ENCODE measurements at regions not wholly inside any gene's neighbourhood (a gene's known extent, or its start where the extent isn't known, plus 50 kb on each side); places are given as distances from the start of the nearest gene placed in this dataset.
A peak's percentile ranks its signal among the peaks of the same experiment; 100 is the strongest.
"Not testable (repeated sequence)": the region's sequence is repeated elsewhere in the genome, so short reads cannot be mapped to it uniquely, and the experiment has no call there.

- DNase-seq (ENCODE audit: low read depth), result not testable (repeated sequence)
Measured at GRCh38 chr3:15993660-15994059, 180.8 kb upstream of the GALNT15 start.

- DNase-seq (ENCODE audit: low read depth), result not testable (repeated sequence)
Measured at GRCh38 chr3:15996496-15996895, 178.0 kb upstream of the GALNT15 start.

- no peak for DNase-seq (ENCODE audit: low read depth)
Measured at GRCh38 chr3:15997274-15997943, 177.1 kb upstream of the GALNT15 start.

GRCh38 chr3:15998911-15999310 lies 175.6 kb upstream of the GALNT15 start:
- no peak for DNase-seq (ENCODE audit: low read depth)

DNA sequence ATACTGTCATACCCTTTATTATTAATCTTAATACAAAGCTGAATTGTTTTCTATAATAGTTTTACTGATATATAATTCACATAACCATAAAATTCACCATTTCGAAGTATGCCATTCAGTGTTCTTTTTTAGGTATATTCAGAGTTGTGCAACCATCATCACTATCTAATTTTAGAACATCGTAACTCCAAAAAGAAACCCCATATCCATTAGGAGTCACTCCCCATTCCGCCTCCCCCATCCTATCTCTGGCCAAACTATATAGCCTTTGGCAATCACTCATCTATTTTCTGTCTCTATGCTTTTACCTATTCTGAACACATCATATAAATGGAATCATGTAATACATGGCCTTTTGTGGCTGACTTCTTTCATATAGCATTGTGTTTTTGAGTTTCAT lies 169.7 kb upstream of the GALNT15 start:
- DNase-seq (ENCODE audit: low read depth), result no peak

DNA sequence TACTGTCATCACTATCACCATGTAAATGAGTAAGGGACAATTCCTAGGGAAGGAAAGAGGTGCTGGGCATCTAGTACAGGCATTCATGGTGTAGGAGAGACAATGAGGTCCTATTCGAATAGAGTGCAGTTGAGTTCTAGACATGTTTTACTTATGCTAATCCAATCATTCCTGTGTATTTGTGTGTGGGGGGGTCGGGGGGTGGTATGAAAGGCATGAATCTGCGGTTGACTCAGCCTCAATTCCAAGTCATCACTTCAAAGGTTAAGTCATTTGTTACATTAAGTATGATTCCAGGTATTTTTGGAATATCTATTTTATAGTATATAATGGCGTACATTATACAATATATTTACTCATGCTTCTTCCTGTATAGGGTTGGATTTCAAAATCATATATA lies 163.1 kb upstream of the GALNT15 start:
- DNase-seq (ENCODE audit: low read depth), result no peak

DNA sequence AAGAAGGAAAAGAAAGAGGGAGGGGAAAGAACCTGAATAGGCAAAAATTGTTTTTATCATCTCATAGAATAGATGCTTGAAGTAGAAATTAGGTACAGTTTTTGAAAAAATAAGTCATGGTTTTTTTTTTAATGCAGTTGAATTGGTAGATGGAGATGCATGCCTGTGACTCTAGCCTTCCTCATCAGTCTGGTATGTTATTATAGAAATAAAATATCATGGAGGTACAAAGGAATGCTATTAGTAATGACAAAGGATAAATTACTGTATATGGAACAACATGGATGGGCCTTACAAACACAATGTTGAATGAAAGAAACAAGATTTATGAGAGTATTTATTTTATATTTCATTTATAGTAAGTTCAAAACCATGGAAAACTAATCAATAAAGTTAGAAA lies 162.4 kb upstream of the GALNT15 start:
- no peak for DNase-seq (ENCODE audit: low read depth)

DNA sequence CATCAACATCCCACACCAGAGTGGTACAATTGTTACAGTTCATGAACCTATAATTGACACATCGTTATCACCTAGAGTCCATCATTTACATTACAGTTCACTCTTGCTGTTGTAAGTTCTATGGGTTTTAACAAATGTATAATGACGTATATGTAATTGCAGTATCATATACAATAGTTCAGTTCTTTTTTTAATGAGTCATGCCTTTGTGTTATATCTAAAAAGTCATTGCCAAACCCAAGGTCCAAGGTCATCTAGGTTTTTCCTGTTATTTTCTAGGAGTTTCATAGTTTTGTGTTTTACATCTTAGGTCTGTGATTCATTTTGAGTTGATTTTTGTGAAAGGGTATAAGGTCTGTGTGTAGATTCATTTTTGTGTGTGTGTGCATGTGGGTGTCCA lies 160.9 kb upstream of the GALNT15 start:
- no peak for DNase-seq (ENCODE audit: low read depth)

DNA sequence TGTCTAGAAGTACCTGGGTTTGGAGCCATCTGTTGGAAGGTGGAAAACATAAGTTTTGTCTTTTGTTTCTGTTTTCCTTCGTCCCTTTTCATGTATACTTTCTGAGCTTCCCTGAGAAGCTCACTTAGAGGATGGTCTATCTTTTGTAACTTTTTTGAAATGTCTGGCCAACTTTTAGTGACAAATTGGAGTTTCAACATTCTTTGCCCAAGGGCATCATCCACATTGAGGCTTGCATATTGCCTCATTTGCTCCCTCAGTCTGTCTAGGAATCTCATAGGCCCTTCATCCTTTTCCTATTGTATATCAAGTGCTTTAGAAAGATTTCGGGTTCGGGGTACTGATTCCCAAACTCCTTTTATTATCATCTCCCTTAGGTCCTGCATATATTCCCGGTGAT lies 152.7 kb upstream of the GALNT15 start:
- DNase-seq (ENCODE audit: low read depth), result not testable (repeated sequence)

DNA sequence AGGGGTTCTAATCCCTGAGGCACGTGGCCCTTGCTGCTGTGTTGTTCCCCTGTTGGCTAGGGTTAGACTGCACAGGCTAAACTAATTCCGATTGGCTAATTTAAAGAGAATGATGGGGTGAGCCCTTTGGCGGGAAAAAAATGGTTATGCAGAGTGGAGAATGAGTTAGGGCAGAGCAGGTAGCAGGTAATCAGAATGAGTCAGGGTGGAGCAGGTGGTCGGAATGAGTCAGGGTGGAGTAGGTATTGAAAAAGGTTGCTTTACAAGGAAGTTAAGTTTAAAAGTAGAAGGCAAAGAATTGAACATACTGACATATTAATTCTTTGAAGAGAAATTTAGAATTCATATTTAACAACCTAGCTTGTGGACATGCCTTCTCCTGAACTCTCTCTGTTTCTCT lies 150.6 kb upstream of the GALNT15 start:
- not testable (repeated sequence) for DNase-seq (ENCODE audit: low read depth)

- no peak for DNase-seq (ENCODE audit: low read depth)
Measured at GRCh38 chr3:16024548-16024947, 149.9 kb upstream of the GALNT15 start.

DNA sequence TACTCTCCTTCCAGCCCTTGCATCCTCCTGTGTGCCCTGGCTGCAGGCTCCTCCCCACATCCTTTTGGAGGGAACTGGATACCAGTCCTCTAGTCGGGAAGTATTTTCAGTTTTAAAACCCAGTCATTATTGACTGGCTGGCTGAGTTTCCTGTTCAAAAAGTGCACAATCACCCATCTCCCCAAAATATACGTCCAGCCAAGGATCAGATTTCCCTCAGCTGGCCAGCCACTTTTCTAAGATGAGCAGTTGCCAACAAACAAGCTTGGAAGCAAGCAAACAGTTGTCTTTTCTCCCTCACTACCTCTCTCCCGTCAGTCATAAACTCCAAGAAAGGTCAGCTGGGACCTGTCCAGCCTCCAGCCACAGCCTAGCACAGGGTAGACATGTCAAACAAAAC lies 147.7 kb upstream of the GALNT15 start:
- no peak for DNase-seq (ENCODE audit: low read depth)

- DNase-seq (ENCODE audit: low read depth), result no peak
Measured at GRCh38 chr3:16028604-16029003, 145.9 kb upstream of the GALNT15 start.

DNA sequence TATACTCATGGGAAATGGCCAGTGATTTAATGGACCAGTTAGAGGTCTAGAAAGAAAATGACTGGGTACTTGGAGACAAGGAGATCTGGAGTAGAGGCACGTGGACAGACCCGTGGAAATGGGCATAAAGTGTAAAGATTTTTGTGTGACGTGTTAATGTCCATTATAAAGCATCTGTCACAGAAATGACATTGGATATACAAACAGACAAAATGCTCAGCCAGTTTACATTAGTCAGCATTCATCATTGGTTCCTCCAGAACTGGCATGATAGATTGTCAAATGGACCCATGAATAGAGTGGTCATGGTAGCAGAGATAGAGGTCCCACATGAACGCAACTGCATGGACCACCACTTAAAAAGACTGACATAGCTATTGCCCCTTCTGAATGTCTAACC lies 144.1 kb upstream of the GALNT15 start:
- no peak for DNase-seq (ENCODE audit: low read depth)

GRCh38 chr3:16031434-16031833 lies 143.0 kb upstream of the GALNT15 start:
- no peak for DNase-seq (ENCODE audit: low read depth)

DNA sequence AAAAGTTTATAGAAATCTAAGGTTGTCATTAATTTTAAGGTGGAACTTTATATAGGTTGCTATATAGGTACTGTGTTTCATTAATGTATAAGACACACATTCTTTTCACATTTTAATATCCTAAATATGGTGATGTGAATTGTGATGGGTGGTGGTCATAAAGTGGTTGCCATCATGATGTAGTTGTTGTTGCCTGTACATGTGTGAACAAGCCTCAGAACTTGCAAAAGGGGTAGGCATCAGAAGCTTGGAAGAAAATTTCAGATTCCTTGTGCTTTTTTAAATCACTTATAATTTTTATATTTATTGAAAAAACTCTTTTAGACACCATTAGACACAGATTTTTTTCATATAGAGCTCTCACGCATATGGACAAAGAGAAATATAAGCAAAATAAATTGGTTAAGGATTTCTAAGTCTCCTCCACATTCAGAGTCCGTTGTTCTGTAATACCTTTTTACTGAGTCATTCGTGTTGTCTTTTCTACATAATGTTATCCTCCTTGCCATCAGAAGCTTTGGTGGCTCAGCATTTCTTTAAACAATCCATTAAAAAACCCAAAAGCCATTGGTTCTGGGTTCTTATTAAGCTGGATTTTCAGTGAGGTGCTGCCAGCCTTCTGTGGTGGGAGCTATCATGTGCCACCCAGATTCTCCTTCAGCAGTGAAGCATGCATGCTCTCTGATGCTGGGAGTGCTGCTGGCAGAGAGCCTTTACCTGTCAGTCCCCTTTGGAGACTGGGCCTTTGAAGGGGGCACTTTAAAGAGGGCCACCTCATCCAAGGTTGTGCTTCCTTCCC lies 140.4 kb upstream of the GALNT15 start:
- no peak for DNase-seq (ENCODE audit: low read depth)

DNA sequence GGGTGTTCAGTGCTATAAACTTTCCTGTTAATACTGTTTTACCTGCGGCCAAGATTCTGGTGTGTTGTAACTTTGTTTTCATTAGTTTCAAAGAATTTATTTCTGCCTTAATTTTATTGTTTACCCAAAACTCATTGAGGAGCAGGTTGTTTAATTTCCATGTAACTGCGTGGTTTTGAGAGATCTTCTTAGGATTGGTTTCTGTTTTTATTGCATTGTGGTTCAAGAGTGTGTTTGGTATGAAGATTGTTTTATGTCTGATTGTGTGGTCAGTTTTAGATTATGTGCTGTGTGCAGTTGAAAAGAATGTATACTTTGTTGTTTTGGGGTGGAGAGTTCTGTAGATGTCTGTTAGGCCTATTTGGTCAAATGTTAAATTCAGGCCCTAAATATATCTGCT lies 133.5 kb upstream of the GALNT15 start:
- no peak for DNase-seq (ENCODE audit: low read depth)

GRCh38 chr3:16048435-16049318 lies 125.8 kb upstream of the GALNT15 start:
- peak; percentile 12 for DNase-seq (ENCODE audit: low read depth)

DNA sequence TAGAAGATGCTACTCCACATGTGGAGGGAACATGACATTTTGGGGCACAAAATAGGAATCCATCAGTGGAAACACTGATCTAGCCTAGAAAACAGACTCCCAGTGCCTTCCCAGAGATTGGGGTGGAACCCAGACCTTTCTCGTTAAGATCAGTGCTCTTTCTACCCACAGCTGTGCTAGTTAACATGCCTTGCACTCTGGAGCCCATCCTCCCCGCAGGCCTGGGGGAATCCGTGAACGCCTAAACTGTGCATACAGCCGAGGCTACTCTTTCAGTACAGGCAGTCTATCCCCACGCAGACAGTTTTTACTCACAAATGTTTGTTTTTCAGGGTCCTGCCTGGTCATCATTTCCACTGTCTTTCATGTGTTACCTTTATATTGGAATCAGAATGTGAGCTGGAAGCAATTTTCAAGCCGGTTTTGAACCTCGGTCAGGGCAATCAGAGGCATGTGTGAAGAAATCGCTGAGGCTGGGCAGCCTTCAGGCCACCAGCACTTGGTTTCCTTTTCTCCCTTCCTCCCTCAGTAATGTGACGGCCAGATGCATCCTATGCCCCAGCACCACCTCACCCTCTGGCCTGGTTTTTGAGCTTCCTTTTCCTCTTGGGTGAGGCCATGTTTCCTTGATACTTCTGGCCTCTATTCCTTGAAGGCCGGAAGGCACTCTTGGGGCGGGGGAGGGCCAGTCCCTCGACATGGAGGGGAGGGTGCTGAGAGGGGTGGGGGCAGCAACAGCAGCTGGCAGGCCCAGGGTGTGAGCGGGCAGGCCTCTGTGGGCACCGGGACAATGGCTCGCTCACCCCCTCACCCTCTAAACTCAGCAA lies 123.6 kb upstream of the GALNT15 start:
- DNase-seq (ENCODE audit: low read depth), result no peak

DNA sequence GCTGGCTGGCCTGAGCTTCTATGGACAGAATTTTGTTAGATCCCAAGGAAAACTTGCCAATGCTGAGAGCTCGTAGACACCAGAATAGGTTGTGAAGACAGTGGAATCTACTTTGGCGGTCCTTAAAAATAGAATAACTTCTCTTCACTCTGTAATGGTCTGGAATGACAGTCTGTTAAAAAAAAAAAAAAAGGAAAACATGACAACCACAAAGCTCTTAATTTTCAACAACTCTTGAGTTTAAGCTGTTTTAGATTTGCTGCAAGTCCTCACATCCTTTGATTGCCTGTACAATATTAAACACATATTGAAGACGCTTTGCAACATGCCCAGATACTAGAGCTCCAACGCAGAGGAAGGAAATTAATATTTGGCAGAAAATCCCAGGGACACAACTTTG lies 122.8 kb upstream of the GALNT15 start:
- no peak for DNase-seq (ENCODE audit: low read depth)

DNA sequence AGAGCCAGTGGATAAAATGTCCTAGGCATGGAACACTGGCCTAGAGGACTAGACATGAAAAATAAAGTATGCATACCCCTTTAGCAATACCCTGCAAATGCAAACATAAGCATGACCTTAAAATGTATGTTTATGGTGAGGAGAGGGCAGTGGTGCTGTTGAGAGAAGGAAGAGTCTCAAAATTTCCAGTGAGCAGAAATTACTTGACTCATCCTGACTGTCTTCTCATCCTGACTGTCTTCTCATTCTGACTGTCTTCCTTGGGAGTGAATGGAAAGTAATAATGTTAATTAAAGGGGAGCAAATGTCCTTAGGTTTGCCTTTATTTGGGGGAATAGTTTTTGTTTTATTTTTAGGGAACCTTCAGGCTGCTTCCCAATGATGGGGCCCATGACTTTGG lies 121.5 kb upstream of the GALNT15 start:
- no peak for DNase-seq (ENCODE audit: low read depth)

DNA sequence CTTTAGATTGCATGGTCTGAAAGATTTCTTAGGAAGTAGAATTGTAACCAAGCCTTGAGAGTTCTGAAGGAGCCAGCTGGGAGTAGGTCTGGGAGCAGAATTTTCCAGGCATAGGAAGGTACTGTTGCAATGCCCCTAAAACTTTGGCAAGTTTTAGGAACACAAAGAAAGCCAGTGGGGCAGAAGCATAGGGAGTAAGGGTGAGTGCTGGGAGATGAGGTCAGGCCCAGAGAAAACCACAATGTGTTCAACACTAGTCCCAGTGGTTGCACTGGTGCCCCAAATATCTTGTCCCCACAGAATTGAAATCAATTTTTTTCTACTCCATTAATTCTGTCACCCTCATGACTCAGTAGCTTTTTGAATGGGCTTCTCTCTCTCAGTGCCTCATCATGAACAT lies 120.7 kb upstream of the GALNT15 start:
- no peak for DNase-seq (ENCODE audit: low read depth)
